HL-60 (cell line): ENCODE measurements at regions not wholly inside any gene's neighbourhood (a gene's known extent, or its start where the extent isn't known, plus 50 kb on each side); places are given as distances from the start of the nearest gene placed in this dataset.
"Not testable (repeated sequence)": the region's sequence is repeated elsewhere in the genome, so short reads cannot be mapped to it uniquely, and the experiment has no call there.

Source experiments
- DNase-seq, 2 experiments: peaks; one replicate each; pipeline ENCODE4 v3.0.0-alpha.2; 2010 to 2020; ENCODE audit warnings: low read depth in 1 of 2, low spot score in 1 of 2
- H3K27ac ChIP-seq: fragments of 250-450 bp; sonication (Bioruptor Pico); replicated peaks from 2 replicates; pipeline ENCODE4 v1.5.1; 2020; ENCODE audit warnings: mild to moderate bottlenecking, moderate library complexity
- H3K27me3 ChIP-seq: fragments of 250-450 bp; sonication (Bioruptor Pico); 2 replicates; pipeline ENCODE4 v1.5.1; 2021; ENCODE audit warnings: mild to moderate bottlenecking, moderate library complexity; ENCODE audit not compliant: insufficient read depth, poor library complexity, severe bottlenecking
- H3K4me3 ChIP-seq: replicated peaks from 2 replicates; pipeline ENCODE4 v1.5.1; 2011; ENCODE audit warnings: mild to moderate bottlenecking, control low read depth, low read length; ENCODE audit not compliant: insufficient read depth

DNA sequence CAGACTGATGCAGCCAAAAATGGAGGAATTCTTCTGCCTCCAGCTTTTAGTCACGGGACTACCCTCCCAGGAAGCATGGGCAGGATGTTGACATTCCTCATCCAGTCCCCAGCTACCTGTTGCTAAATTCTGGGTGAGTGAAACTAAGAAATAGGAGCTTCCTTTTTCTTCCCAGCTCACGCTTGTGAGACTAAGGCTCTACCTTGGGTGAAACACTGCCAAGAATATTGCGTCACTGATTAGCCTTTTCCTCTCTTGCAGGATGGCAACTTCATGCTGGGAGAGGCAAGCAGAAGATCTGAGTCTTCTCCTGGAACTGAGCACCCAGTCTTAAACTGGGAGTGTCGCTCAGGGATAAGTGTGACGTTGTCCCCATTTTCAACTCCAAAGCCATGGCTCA lies 59.7 kb downstream of the RNU2-63P start:
- not testable (repeated sequence) for H3K4me3 ChIP-seq, H3K27me3 ChIP-seq, H3K27ac ChIP-seq
- DNase-seq, result peak in 1 of 2 experiments; percentile 64

GRCh38 chr2:87949008-87949407 lies 67.3 kb downstream of the RNU2-63P start:
- H3K4me3 ChIP-seq, DNase-seq, H3K27me3 ChIP-seq, H3K27ac ChIP-seq: not testable (repeated sequence)

GRCh38 chr2:87946644-87947370 lies 69.5 kb downstream of the RNU2-63P start:
- H3K27ac ChIP-seq, H3K27me3 ChIP-seq, DNase-seq, H3K4me3 ChIP-seq: not testable (repeated sequence)

DNA sequence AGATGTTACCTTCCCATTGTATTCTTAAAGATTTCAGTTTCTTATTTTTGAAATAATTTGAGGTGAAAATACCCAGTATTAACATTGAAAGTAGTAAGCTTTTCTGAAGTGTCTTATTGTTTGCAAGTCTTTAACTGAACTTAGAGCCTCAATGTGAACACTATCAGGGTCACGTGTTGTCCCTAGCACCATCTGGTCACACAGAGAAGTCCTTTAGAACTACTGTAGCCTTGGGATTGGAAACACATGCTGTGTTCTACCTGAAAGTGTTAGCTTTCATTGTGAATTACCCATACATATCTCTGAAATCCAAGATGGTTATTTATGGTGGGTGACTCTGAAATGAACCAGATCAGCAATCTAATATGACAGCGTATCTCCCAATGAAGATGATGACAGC lies 77.0 kb downstream of the RNU2-63P start:
- not testable (repeated sequence) for H3K27ac ChIP-seq

DNA sequence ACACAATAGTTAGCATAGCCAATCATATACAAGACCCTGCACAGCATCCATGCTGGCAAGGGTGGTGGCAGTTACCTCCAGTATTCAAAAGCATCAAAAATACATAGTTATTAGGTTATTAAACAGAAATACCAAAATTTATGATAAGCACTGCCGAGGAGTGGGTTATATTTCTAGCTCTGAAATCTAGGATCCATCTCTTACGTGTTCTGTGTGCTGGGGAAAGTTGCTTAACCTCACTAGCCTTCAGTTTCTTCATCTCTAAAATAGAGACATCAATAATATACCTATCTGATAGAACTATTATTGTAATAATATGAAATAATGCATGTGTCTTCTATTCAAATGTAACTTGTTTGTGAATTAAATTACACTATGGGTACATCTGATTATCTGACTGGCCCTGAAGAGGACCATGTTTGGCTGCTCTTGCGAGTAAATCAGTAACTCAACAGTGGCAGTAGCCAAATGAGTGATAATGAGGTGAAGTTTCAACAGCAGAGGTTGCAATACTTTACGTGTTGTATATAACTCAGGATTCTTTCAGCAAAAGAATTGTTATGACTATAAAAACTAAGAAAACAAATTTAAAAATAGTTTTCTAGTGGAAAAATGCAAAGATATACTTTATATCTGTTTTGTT lies 93.5 kb upstream of the RGPD2 start:
- not testable (repeated sequence) for DNase-seq, H3K27me3 ChIP-seq, H3K27ac ChIP-seq, H3K4me3 ChIP-seq

More for the DNA sequence above, 77.0 kb downstream of the RNU2-63P start:
- not testable (repeated sequence) for DNase-seq, H3K4me3 ChIP-seq, H3K27me3 ChIP-seq

GRCh38 chr2:87917194-87917593 lies 91.6 kb upstream of the RGPD2 start:
- H3K27ac ChIP-seq, H3K27me3 ChIP-seq, H3K4me3 ChIP-seq, DNase-seq: not testable (repeated sequence)

- H3K4me3 ChIP-seq, H3K27ac ChIP-seq, DNase-seq, H3K27me3 ChIP-seq: not testable (repeated sequence)
These were observed 85.3 kb upstream of the RGPD2 start for GRCh38 chr2:87910848-87911247.

- not testable (repeated sequence) for H3K4me3 ChIP-seq, H3K27ac ChIP-seq, DNase-seq, H3K27me3 ChIP-seq
These were observed 83.4 kb upstream of the RGPD2 start for GRCh38 chr2:87909042-87909441.

- H3K4me3 ChIP-seq, H3K27me3 ChIP-seq, H3K27ac ChIP-seq, DNase-seq: not testable (repeated sequence)
These were observed 82.0 kb upstream of the RGPD2 start for GRCh38 chr2:87907556-87908099.

DNA sequence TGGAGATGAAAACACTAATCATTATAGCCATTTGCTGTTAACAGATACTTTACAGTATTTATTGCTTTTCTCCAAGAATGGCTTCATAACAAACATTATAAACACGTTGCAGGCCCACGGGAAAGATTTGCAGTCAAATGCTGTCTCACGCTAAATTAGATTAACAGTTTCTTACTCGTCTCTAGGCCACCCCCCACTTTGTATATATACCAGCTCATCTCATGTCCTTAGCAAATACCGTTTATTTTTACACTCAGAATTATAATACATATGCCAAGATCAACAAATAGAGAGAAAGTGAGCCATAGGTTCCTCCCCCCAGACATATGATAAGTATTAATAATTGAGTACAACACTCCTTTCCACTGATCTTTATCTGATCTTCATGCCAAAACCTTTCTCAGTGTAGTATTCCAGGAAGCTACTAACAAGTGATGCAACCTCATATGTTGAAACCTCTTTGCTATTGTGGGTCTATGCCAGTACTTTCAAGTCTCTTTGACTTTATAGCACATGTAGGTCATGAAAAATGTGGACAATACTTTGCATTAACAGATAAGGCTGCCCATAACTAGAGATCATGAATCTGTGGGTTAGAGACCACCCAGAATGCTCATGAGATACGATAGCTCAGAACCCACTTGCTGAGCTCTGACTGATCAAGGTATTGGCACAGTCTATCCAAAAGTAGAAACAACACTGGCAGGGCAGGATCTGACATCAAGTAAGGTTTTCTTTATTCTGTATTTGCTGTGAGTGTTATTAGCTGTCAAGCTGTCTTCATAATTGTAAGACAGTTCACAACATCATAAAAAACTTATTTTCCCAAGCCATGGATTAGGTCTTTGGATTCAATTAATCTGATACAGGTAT lies 77.9 kb upstream of the RGPD2 start:
- H3K27me3 ChIP-seq, H3K4me3 ChIP-seq, H3K27ac ChIP-seq, DNase-seq: not testable (repeated sequence)

- DNase-seq, H3K4me3 ChIP-seq, H3K27me3 ChIP-seq, H3K27ac ChIP-seq: not testable (repeated sequence)
These were observed 58.1 kb upstream of the RGPD2 start for GRCh38 chr2:87883659-87884058.
